HEK293T (cell line): ENCODE measurements at regions not wholly inside any gene's neighbourhood (a gene's known extent, or its start where the extent isn't known, plus 50 kb on each side); places are given as distances from the start of the nearest gene placed in this dataset.

Source experiments
- ARNT ChIP-seq: fragments of 450-650 bp; IDR thresholded peaks from 2 replicates; pipeline ENCODE4 v1.6.1; 2017; ENCODE audit warnings: mild to moderate bottlenecking
- BHLHE40 ChIP-seq: fragments of 450-650 bp; IDR thresholded peaks from 2 replicates; pipeline ENCODE4 v1.6.1; 2016; ENCODE audit warnings: mild to moderate bottlenecking, moderate library complexity, borderline replicate concordance
- CTBP1 ChIP-seq: fragments of 450-650 bp; IDR thresholded peaks from 2 replicates; pipeline ENCODE4 v1.6.1; 2016; ENCODE audit warnings: borderline replicate concordance
- ELF4 ChIP-seq: fragments of 450-650 bp; IDR thresholded peaks from 2 replicates; pipeline ENCODE4 v1.6.1; 2017; ENCODE audit warnings: antibody characterized with exemption
- FOXA1 ChIP-seq: fragments of 450-650 bp; IDR thresholded peaks from 2 replicates; pipeline ENCODE4 v1.6.1; 2016; ENCODE audit warnings: mild to moderate bottlenecking
- FOXK2 ChIP-seq: fragments of 450-650 bp; IDR thresholded peaks from 2 replicates; pipeline ENCODE4 v1.6.1; 2016; ENCODE audit warnings: mild to moderate bottlenecking
- FOXM1 ChIP-seq: fragments of 450-650 bp; IDR thresholded peaks from 2 replicates; pipeline ENCODE4 v1.6.1; 2017; ENCODE audit warnings: mild to moderate bottlenecking, borderline replicate concordance
- HDGF ChIP-seq: fragments of 450-650 bp; IDR thresholded peaks from 2 replicates; pipeline ENCODE4 v1.6.1; 2017; ENCODE audit warnings: antibody characterized with exemption, borderline replicate concordance
- LEF1 ChIP-seq: fragments of 450-650 bp; IDR thresholded peaks from 2 replicates; pipeline ENCODE4 v1.6.1; 2017; ENCODE audit warnings: mild to moderate bottlenecking, borderline replicate concordance
- SP1 ChIP-seq: fragments of 450-650 bp; IDR thresholded peaks from 2 replicates; pipeline ENCODE4 v1.6.1; 2017
- SUZ12 ChIP-seq: fragments of 450-650 bp; IDR thresholded peaks from 2 replicates; pipeline ENCODE4 v1.6.1; 2016; ENCODE audit warnings: mild to moderate bottlenecking
- TARDBP ChIP-seq: fragments of 450-650 bp; IDR thresholded peaks from 2 replicates; pipeline ENCODE4 v1.6.1; 2016
- ZNF384 ChIP-seq: fragments of 450-650 bp; IDR thresholded peaks from 2 replicates; pipeline ENCODE4 v1.6.1; 2016
- TF ChIP-seq, protein P1 (sequence below): fragments of 450-650 bp; IDR thresholded peaks from 2 replicates; pipeline ENCODE4 v1.6.1; 2016

DNA sequence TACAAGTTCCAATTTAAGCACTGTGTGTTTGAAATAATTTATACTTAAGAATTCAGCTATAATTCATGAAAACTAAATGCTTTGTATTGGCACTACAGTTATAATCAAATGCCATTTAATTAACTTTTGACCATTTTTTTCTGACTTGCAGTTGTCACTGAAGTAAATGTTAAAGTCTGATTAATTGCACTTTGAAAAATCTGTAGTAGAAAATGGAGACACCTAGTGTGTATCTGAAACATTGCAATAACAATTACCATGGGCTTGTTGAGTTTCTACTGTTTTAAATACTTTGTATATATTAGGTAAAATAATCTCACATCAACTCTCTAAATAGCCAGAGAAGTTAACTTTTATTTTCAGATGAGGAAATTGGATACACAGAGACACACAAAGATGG, 458.6 kb upstream of the FSIP2 start:
- TF ChIP-seq ARNT (no peak), SUZ12 (no peak), HDGF (no peak), BHLHE40 (no peak), CTBP1 (no peak), TARDBP (no peak), ELF4 (no peak), SP1 (no peak), LEF1 (no peak), FOXM1 (no peak), ZNF384 (no peak), FOXK2 (no peak), FOXA1 (no peak)
- TF ChIP-seq, protein P1, sequence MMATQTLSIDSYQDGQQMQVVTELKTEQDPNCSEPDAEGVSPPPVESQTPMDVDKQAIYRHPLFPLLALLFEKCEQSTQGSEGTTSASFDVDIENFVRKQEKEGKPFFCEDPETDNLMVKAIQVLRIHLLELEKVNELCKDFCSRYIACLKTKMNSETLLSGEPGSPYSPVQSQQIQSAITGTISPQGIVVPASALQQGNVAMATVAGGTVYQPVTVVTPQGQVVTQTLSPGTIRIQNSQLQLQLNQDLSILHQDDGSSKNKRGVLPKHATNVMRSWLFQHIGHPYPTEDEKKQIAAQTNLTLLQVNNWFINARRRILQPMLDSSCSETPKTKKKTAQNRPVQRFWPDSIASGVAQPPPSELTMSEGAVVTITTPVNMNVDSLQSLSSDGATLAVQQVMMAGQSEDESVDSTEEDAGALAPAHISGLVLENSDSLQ = peak; percentile 75
